GM12892 (cell line): ENCODE measurements at regions not wholly inside any gene's neighbourhood (a gene's known extent, or its start where the extent isn't known, plus 50 kb on each side); places are given as distances from the start of the nearest gene placed in this dataset.

Experiments used
- POLR2A ChIP-seq: IDR thresholded peaks from 2 replicates; pipeline ENCODE4 v1.6.1; 2011; ENCODE audit warnings: low read depth, low read length, control low read depth
- POLR2AphosphoS5 ChIP-seq: IDR thresholded peaks from 2 replicates; pipeline ENCODE4 v1.6.1; 2011; ENCODE audit warnings: low read depth, low read length, control low read depth
- TAF1 ChIP-seq: IDR thresholded peaks from 2 replicates; pipeline ENCODE4 v1.6.1; 2011; ENCODE audit warnings: low read depth, mild to moderate bottlenecking, control low read depth, low read length, borderline replicate concordance

DNA sequence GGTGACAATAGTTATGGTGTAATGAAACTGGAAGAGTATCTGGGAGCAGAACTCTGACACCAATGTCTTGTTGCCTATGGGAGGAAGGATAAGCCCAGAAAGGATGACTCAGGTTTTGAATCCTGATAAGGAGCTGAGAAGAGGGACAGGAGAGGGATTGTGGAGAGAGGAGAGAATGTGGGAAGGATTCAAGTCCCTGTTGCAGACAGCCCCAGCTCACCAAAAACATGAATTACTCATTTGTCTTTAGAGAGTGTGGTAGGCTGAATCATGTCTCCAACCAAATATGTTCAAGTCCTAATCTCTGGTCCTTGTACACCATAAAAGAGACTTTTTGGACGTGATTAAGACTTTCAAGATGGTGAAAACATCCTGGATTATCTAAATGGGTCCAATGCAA lies 206.9 kb upstream of the PHYHIPL start:
- TF ChIP-seq POLR2AphosphoS5 = no peak
- TF ChIP-seq POLR2A = no peak
- TF ChIP-seq TAF1 = no peak
